AG04449 (cell line): ENCODE measurements at regions not wholly inside any gene's neighbourhood (a gene's known extent, or its start where the extent isn't known, plus 50 kb on each side); places are given as distances from the start of the nearest gene placed in this dataset.

Experiments used
- CTCF ChIA-PET: fragments of 350-600 bp; formaldehyde crosslinking; extraction: SDS; loops from one replicate; lab custom pipeline; 2021; ENCODE audit warnings: antibody characterized with exemption; lab: Yijun Ruan, JAX
- POLR2A ChIA-PET: fragments of 400-600, 350-600 bp; formaldehyde crosslinking; extraction: SDS; loops from one replicate; lab custom pipeline; 2020; ENCODE audit warnings: antibody characterized with exemption, inconsistent platforms; lab: Yijun Ruan, JAX
- DNase-seq: peaks from one replicate; pipeline ENCODE4 v3.0.0-alpha.2; 2010; ENCODE audit warnings: low read depth, low spot score
- H3K4me3 ChIP-seq: 2 replicates; pipeline ENCODE4 v1.5.1; 2011; ENCODE audit warnings: low read depth, mild to moderate bottlenecking, control low read depth, low read length
- CTCF ChIP-seq: IDR thresholded peaks from one replicate; pipeline ENCODE4 v1.5.1; 2011; ENCODE audit warnings: mild to moderate bottlenecking, moderate library complexity, low read length, control low read depth, inconsistent platforms; ENCODE audit not compliant: insufficient read depth; ENCODE audit errors: missing control alignments

- CTCF ChIA-PET: interaction anchor here (1.1 to 1.2 kb wide), 2 partner anchors 8 to 631 kb away, joined by 3 read pairs; no protein-coding TSS in a partner anchor
- POLR2A ChIA-PET: no interaction called here
- no peak overlapping the region for H3K4me3 ChIP-seq
- no peak for TF ChIP-seq CTCF
- no peak for DNase-seq
Measured at GRCh38 chr1:65056866-65057265, 90.5 kb upstream of the JAK1 start.

- CTCF ChIA-PET: interaction anchor here (0.6 to 1.0 kb wide), 13 partner anchors 11 to 1783 kb away, joined by 3 to 13 read pairs (median 4); no protein-coding TSS in a partner anchor
- POLR2A ChIA-PET: no interaction called here
Measured at GRCh38 chr1:65059930-65060538, 88.0 kb upstream of the AK4 start.

GRCh38 chr1:65062339-65062738 lies 85.7 kb upstream of the AK4 start:
- ChIA-PET POLR2A (no interaction called here), CTCF (interaction anchor here (1.1 to 5.2 kb wide), 4 partner anchors 9 to 625 kb away, joined by 4 to 27 read pairs (median 13); no protein-coding TSS in a partner anchor)
- DNase-seq: no peak
- TF ChIP-seq CTCF: no peak
- H3K4me3 ChIP-seq: no peak overlapping the region

More at GRCh38 chr1:65059930-65060538, 88.0 kb upstream of the AK4 start:
- DNase-seq: no peak
- peak; percentile 27 for TF ChIP-seq CTCF
- no peak overlapping the region for H3K4me3 ChIP-seq

- ChIA-PET POLR2A (no interaction called here), CTCF (interaction anchor here (0.9 to 5.2 kb wide), 6 partner anchors 12 to 625 kb away, joined by 3 to 27 read pairs (median 13); no protein-coding TSS in a partner anchor)
- no peak for TF ChIP-seq CTCF
- H3K4me3 ChIP-seq: no peak overlapping the region
- no peak for DNase-seq
Measured at GRCh38 chr1:65063025-65063424, 85.0 kb upstream of the AK4 start.

- POLR2A ChIA-PET: no interaction called here
- DNase-seq: no peak
- no peak overlapping the region for H3K4me3 ChIP-seq
Measured at GRCh38 chr1:65064981-65065380, 83.0 kb upstream of the AK4 start.

More at GRCh38 chr1:65064981-65065380, 83.0 kb upstream of the AK4 start:
- CTCF ChIA-PET: interaction anchor here (1.0 to 5.2 kb wide), 8 partner anchors 9 to 623 kb away, joined by 3 to 27 read pairs (median 6); no protein-coding TSS in a partner anchor
- no peak for TF ChIP-seq CTCF
